Activated naive CD4-positive, alpha-beta T cell treated with anti-CD3 and anti-CD28 coated beads, Interleukin-2, amount 10 ng/mL, durations not matched to agents 7 days and 5 days (primary cell): ENCODE measurements at regions not wholly inside any gene's neighbourhood (a gene's known extent, or its start where the extent isn't known, plus 50 kb on each side); places are given as distances from the start of the nearest gene placed in this dataset.
A peak's percentile ranks its signal among the peaks of the same experiment; 100 is the strongest.

Experiments used
- CTCF ChIA-PET: fragments of 350-600 bp; sonication (Branson Sonifier 250); formaldehyde crosslinking; loops from one replicate; lab custom pipeline; 2021; ENCODE audit warnings: antibody characterized with exemption; lab: Charles Lee
- DNase-seq: peaks from one replicate; pipeline ENCODE4 v3.0.0-alpha.2; 2020
- H3K27ac Mint-ChIP-seq: one replicate; pipeline ENCODE4 v1.8.0; 2021; ENCODE audit warnings: mild to moderate bottlenecking, moderate library complexity, mixed read lengths
- H3K27me3 Mint-ChIP-seq: one replicate; pipeline ENCODE4 v1.8.0; 2021; ENCODE audit warnings: mild to moderate bottlenecking, mixed read lengths
- H3K36me3 Mint-ChIP-seq: one replicate; pipeline ENCODE4 v1.8.0; 2021; ENCODE audit warnings: mixed read lengths
- H3K4me1 Mint-ChIP-seq: one replicate; pipeline ENCODE4 v1.8.0; 2021; ENCODE audit warnings: mixed read lengths
- H3K4me3 Mint-ChIP-seq: one replicate; pipeline ENCODE4 v1.8.0; 2021; ENCODE audit warnings: mild to moderate bottlenecking, moderate library complexity, mixed read lengths
- H3K9me3 Mint-ChIP-seq: one replicate; pipeline ENCODE4 v1.8.0; 2021; ENCODE audit warnings: mixed read lengths

DNA sequence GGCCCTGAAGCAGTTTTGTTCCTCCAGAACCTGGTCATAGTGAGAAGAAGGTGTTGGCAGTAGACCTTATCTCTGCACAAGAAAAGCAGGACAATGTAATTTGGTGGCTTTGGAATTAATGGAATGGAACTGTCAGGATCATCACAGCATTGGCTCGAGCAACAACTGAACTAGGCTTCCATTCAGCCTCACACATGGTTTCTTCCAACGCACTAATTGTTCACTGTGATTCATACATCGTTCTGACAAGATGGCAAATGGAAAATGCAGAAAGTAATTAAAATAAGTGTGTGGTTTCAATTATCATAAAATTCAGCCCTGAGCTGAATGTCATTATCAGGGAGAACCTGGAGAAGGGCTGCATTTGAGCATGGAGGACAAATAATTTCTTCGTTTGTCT is 80.6 kb downstream of the MFSD1 start:
- no peaks in the 10 kb centered on the region for H3K9me3 Mint-ChIP-seq
- no peaks in the 10 kb centered on the region for H3K36me3 Mint-ChIP-seq
- H3K4me3 Mint-ChIP-seq = no peak overlapping the region
- no peaks in the 10 kb centered on the region for H3K27me3 Mint-ChIP-seq
- H3K4me1 Mint-ChIP-seq = no peaks in the 10 kb centered on the region
- DNase-seq = no peak
- H3K27ac Mint-ChIP-seq = no peak overlapping the region
- CTCF ChIA-PET = no interaction called here

DNA sequence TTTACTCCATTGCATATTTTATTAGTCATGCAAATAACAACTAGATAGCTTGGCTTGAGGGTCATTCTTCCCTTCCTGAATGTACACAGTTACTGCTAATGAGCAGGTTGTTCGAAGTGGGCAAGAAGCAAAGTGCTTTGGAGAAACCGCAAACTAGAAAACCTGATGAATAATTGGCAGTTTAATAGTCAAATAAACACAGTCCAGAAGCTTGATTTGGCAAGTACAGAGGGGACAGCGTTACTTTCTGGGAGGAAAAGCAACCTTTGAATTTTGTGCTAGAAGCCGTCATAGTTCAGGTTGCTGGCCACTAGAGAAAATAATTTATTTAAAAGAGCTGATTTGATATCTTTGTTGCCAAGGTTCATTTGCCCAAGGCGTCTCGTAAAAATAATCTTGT is 94.9 kb downstream of the MFSD1 start:
- CTCF ChIA-PET = no interaction called here

GRCh38 chr3:158906749-158907148 is 104.9 kb downstream of the MFSD1 start:
- DNase-seq = no peak
- H3K4me1 Mint-ChIP-seq = no peaks in the 10 kb centered on the region
- H3K36me3 Mint-ChIP-seq = no peaks in the 10 kb centered on the region
- H3K4me3 Mint-ChIP-seq = no peak overlapping the region
- H3K9me3 Mint-ChIP-seq = no peaks in the 10 kb centered on the region
- no peak overlapping the region for H3K27ac Mint-ChIP-seq
- CTCF ChIA-PET = no interaction called here
- H3K27me3 Mint-ChIP-seq = no peaks in the 10 kb centered on the region

More for the DNA sequence above, 94.9 kb downstream of the MFSD1 start:
- H3K36me3 Mint-ChIP-seq = no peaks in the 10 kb centered on the region
- no peak overlapping the region for H3K27ac Mint-ChIP-seq
- no peaks in the 10 kb centered on the region for H3K27me3 Mint-ChIP-seq
- H3K9me3 Mint-ChIP-seq = no peaks in the 10 kb centered on the region
- no peak for DNase-seq
- H3K4me3 Mint-ChIP-seq = no peak overlapping the region
- H3K4me1 Mint-ChIP-seq = no peaks in the 10 kb centered on the region

GRCh38 chr3:158908187-158908734 is 106.4 kb downstream of the MFSD1 start:
- Mint-ChIP-seq H3K27me3 (no peaks in the 10 kb centered on the region), H3K9me3 (no peaks in the 10 kb centered on the region), H3K4me3 (no peak overlapping the region), H3K36me3 (no peaks in the 10 kb centered on the region), H3K4me1 (no peaks in the 10 kb centered on the region), H3K27ac (no peak overlapping the region)
- DNase-seq = no peak
- CTCF ChIA-PET = no interaction called here

- CTCF ChIA-PET = no interaction called here
These were observed 108.0 kb downstream of the MFSD1 start for GRCh38 chr3:158909870-158910269.

DNA sequence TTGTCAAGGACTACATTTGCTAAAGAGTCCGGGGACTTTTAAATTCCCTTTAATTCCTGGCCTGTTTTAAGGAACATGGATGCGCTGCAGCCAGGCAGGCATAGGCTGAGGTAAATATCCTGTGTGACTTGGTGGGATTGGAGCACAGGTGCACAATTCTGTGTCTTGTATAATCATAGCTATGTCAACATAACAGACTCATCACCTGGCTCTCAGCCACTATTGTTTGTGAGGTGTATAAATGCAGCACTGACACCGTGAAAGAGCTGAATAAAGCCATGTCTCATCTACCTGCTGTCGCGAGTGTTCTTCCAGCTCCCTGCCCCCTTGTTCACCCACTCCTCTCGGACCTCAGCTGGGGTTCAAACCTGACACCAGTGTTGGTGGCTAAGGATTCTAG is 109.7 kb downstream of the MFSD1 start:
- no peak for DNase-seq
- Mint-ChIP-seq H3K27ac (no peak overlapping the region), H3K9me3 (no peaks in the 10 kb centered on the region), H3K36me3 (no peaks in the 10 kb centered on the region), H3K4me1 (no peaks in the 10 kb centered on the region), H3K4me3 (no peak overlapping the region), H3K27me3 (no peaks in the 10 kb centered on the region)
- CTCF ChIA-PET = no interaction called here

More at GRCh38 chr3:158909870-158910269, 108.0 kb downstream of the MFSD1 start:
- Mint-ChIP-seq H3K4me1 (no peaks in the 10 kb centered on the region), H3K27me3 (no peaks in the 10 kb centered on the region), H3K4me3 (no peak overlapping the region), H3K9me3 (no peaks in the 10 kb centered on the region), H3K27ac (no peak overlapping the region), H3K36me3 (no peaks in the 10 kb centered on the region)
- DNase-seq = no peak

- no peak overlapping the region for H3K27ac Mint-ChIP-seq
- H3K36me3 Mint-ChIP-seq = no peaks in the 10 kb centered on the region
- no peak overlapping the region for H3K4me3 Mint-ChIP-seq
- no peaks in the 10 kb centered on the region for H3K4me1 Mint-ChIP-seq
- CTCF ChIA-PET = no interaction called here
- no peaks in the 10 kb centered on the region for H3K9me3 Mint-ChIP-seq
- no peak for DNase-seq
- H3K27me3 Mint-ChIP-seq = no peaks in the 10 kb centered on the region
These were observed 110.3 kb downstream of the MFSD1 start for GRCh38 chr3:158912188-158912587.

- CTCF ChIA-PET = interaction anchor here (0.8 to 1.1 kb wide), 2 partner anchors 14 to 67 kb away, joined by 3 read pairs; no protein-coding TSS in a partner anchor
- Mint-ChIP-seq H3K4me3 (no peak overlapping the region), H3K4me1 (no peaks in the 10 kb centered on the region), H3K27me3 (no peaks in the 10 kb centered on the region), H3K36me3 (no peaks in the 10 kb centered on the region), H3K9me3 (no peaks in the 10 kb centered on the region), H3K27ac (no peak overlapping the region)
- no peak for DNase-seq
These were observed 110.8 kb downstream of the MFSD1 start for GRCh38 chr3:158912621-158913020.

- DNase-seq = no peak
- Mint-ChIP-seq H3K4me3 (no peak overlapping the region), H3K36me3 (no peaks in the 10 kb centered on the region), H3K9me3 (no peaks in the 10 kb centered on the region), H3K4me1 (no peaks in the 10 kb centered on the region), H3K27ac (no peak overlapping the region), H3K27me3 (peaks cover 3% of the 10 kb centered on the region)
- CTCF ChIA-PET = no interaction called here
These were observed 114.3 kb downstream of the MFSD1 start for GRCh38 chr3:158916111-158916510.

- no peak overlapping the region for H3K4me3 Mint-ChIP-seq
- CTCF ChIA-PET = interaction anchor here (0.7 to 1.3 kb wide), 4 partner anchors 71 to 355 kb away, joined by 3 to 5 read pairs (median 4); no protein-coding TSS in a partner anchor
- H3K9me3 Mint-ChIP-seq = no peaks in the 10 kb centered on the region
- peak; percentile 40 for DNase-seq
- H3K36me3 Mint-ChIP-seq = no peaks in the 10 kb centered on the region
- H3K4me1 Mint-ChIP-seq = no peaks in the 10 kb centered on the region
- no peak overlapping the region for H3K27ac Mint-ChIP-seq
- H3K27me3 Mint-ChIP-seq = peaks cover 3% of the 10 kb centered on the region
These were observed 116.2 kb downstream of the MFSD1 start for GRCh38 chr3:158918008-158918407.

- H3K27ac Mint-ChIP-seq = no peak overlapping the region
- peaks cover 3% of the 10 kb centered on the region for H3K27me3 Mint-ChIP-seq
- no peaks in the 10 kb centered on the region for H3K36me3 Mint-ChIP-seq
- H3K4me1 Mint-ChIP-seq = no peaks in the 10 kb centered on the region
- CTCF ChIA-PET = interaction anchor here (0.8 to 1.3 kb wide), 2 partner anchors 72 to 342 kb away, joined by 3 to 5 read pairs; no protein-coding TSS in a partner anchor
- H3K9me3 Mint-ChIP-seq = no peaks in the 10 kb centered on the region
- no peak overlapping the region for H3K4me3 Mint-ChIP-seq
- DNase-seq = no peak
These were observed 116.6 kb downstream of the MFSD1 start for GRCh38 chr3:158918451-158918850.

GRCh38 chr3:158920371-158920770 is 118.5 kb downstream of the MFSD1 start:
- Mint-ChIP-seq H3K4me3 (no peak overlapping the region), H3K4me1 (no peaks in the 10 kb centered on the region), H3K27me3 (peaks cover 3% of the 10 kb centered on the region), H3K9me3 (no peaks in the 10 kb centered on the region), H3K27ac (no peak overlapping the region), H3K36me3 (no peaks in the 10 kb centered on the region)
- DNase-seq = no peak
- CTCF ChIA-PET = interaction anchor here (0.9 kb wide), 1 partner anchor 340 kb away, joined by 4 read pairs; no protein-coding TSS in a partner anchor

DNA sequence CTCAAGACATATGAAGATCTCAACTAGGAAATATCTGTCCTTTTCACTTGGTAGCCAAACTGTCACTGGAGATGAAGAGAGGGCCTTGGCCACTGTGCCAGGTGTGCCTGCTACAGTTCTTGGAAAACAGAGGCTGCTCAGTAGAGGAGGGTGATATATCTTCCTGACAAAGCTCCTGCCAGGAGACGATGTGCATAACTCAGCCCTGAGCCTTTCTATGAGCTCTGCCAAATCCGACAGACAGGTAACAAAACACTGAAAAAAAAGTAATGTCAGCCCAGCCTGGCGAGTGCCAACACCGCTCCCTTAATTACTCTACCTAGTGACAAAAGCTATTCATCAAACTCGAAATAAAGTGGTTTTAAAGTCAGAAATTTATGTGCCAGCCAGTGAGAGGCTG is 123.2 kb downstream of the MFSD1 start:
- H3K9me3 Mint-ChIP-seq = no peaks in the 10 kb centered on the region
- no peak for DNase-seq
- peaks cover 6% of the 10 kb centered on the region for H3K27me3 Mint-ChIP-seq
- no peak overlapping the region for H3K4me3 Mint-ChIP-seq
- CTCF ChIA-PET = no interaction called here
- no peaks in the 10 kb centered on the region for H3K4me1 Mint-ChIP-seq
- H3K36me3 Mint-ChIP-seq = no peaks in the 10 kb centered on the region
- H3K27ac Mint-ChIP-seq = no peak overlapping the region

- no peak overlapping the region for H3K27ac Mint-ChIP-seq
- CTCF ChIA-PET = no interaction called here
- H3K36me3 Mint-ChIP-seq = no peaks in the 10 kb centered on the region
These were observed 124.1 kb downstream of the MFSD1 start for GRCh38 chr3:158925828-158926494.

GRCh38 chr3:158935846-158936245 is 134.0 kb downstream of the MFSD1 start:
- H3K27me3 Mint-ChIP-seq = no peaks in the 10 kb centered on the region
- no peaks in the 10 kb centered on the region for H3K36me3 Mint-ChIP-seq
- CTCF ChIA-PET = no interaction called here
- no peak overlapping the region for H3K4me3 Mint-ChIP-seq
- no peaks in the 10 kb centered on the region for H3K4me1 Mint-ChIP-seq
- DNase-seq = no peak
- no peaks in the 10 kb centered on the region for H3K9me3 Mint-ChIP-seq
- no peak overlapping the region for H3K27ac Mint-ChIP-seq

More at GRCh38 chr3:158925828-158926494, 124.1 kb downstream of the MFSD1 start:
- peaks cover 4% of the 10 kb centered on the region for H3K27me3 Mint-ChIP-seq
- no peak for DNase-seq
- H3K4me1 Mint-ChIP-seq = no peaks in the 10 kb centered on the region
- no peak overlapping the region for H3K4me3 Mint-ChIP-seq
- no peaks in the 10 kb centered on the region for H3K9me3 Mint-ChIP-seq
